GM12878 (cell line): ENCODE measurements at regions not wholly inside any gene's neighbourhood (a gene's known extent, or its start where the extent isn't known, plus 50 kb on each side); places are given as distances from the start of the nearest gene placed in this dataset.

Experiments
- ATAC-seq: fragments of 200-7000 bp; cut with Tn5 transposase; 3 replicates; pipeline ENCODE4 v1.9.1; 2020; ENCODE audit warnings: mild to moderate bottlenecking, moderate library complexity
- BruUV-seq: library from RNA; stranded (reverse); fragments of 400-500 nt; replicated peaks from 2 replicates; lab custom pipeline; 2021; lab: Mats Ljungman, UMichigan
- CTCF ChIA-PET: fragments of 300-600 bp; sonication (Branson Sonifier 250); formaldehyde crosslinking; extraction: SDS; loops from one replicate; lab custom pipeline; 2021; ENCODE audit warnings: inconsistent platforms; lab: Yijun Ruan, JAX
- POLR2A ChIA-PET: fragments of 350-600 bp; formaldehyde crosslinking; extraction: SDS; loops from one replicate; lab custom pipeline; 2021; ENCODE audit warnings: inconsistent platforms; lab: Charles Lee
- RAD21 ChIA-PET: fragments of 300-600 bp; sonication (Branson Sonifier 250); formaldehyde crosslinking; loops from one replicate; lab custom pipeline; 2023; ENCODE audit warnings: antibody characterized with exemption; ENCODE audit not compliant: unreplicated experiment; lab: Charles Lee
- SMC1A ChIA-PET: fragments of 300-600 bp; sonication (Branson Sonifier 250); formaldehyde crosslinking; loops from one replicate; lab custom pipeline; 2023; ENCODE audit not compliant: unreplicated experiment, uncharacterized antibody; lab: Charles Lee
- DNase-seq: peaks from one replicate; pipeline ENCODE4 v3.0.0-alpha.2; 2011; ENCODE audit warnings: low read depth, low spot score
- FAIRE-seq: peaks from 3 replicates; lab custom pipeline; 2011; peaks lifted over from hg19 to GRCh38; lab: Jason Lieb, UNC
- H2AFZ ChIP-seq: 2 replicates; pipeline ENCODE4 v1.6.0; 2011; ENCODE audit warnings: low read depth, low read length, control low read depth; ENCODE audit not compliant: control insufficient read depth
- H3K27ac ChIP-seq: 2 replicates; pipeline ENCODE4 v1.5.1; 2011; ENCODE audit warnings: control low read depth; ENCODE audit not compliant: control insufficient read depth, insufficient read depth
- H3K27me3 ChIP-seq, 2 experiments: replicated peaks in 1 of 2; 2 replicates each; pipeline versions ENCODE4 v1.6.0 to v1.6.1; 2011; ENCODE audit warnings: low read length in 1 of 2; ENCODE audit not compliant: control insufficient read depth in 2 of 2, insufficient read depth in 2 of 2
- H3K36me3 ChIP-seq, 2 experiments: 2 replicates each; pipeline ENCODE4 v1.5.1; 2011; ENCODE audit warnings: low read length in 1 of 2; ENCODE audit not compliant: control insufficient read depth in 2 of 2, insufficient read depth in 2 of 2
- H3K4me1 ChIP-seq: 2 replicates; pipeline ENCODE4 v1.6.1; 2011; ENCODE audit warnings: mild to moderate bottlenecking, low read length, moderate library complexity, mixed read lengths; ENCODE audit not compliant: control insufficient read depth, insufficient read depth
- H3K4me2 ChIP-seq: 2 replicates; pipeline ENCODE4 v1.6.0; 2011; ENCODE audit warnings: control low read depth; ENCODE audit not compliant: control insufficient read depth, insufficient read depth
- H3K4me3 ChIP-seq: fragments of 200-600 bp; sonication (generic); 2 replicates; pipeline ENCODE4 v1.5.1; 2016
- H3K79me2 ChIP-seq: 2 replicates; pipeline ENCODE4 v1.6.0; 2011; ENCODE audit warnings: low read length; ENCODE audit not compliant: control insufficient read depth, insufficient read depth
- H3K9ac ChIP-seq: 2 replicates; pipeline ENCODE4 v1.8.0; 2011; ENCODE audit warnings: low read length, control low read depth, mixed read lengths; ENCODE audit not compliant: control insufficient read depth, insufficient read depth
- H3K9me3 ChIP-seq: replicated peaks from 3 replicates; pipeline ENCODE4 v1.5.1; 2011; ENCODE audit warnings: mild to moderate bottlenecking, low read length; ENCODE audit not compliant: control insufficient read depth, insufficient read depth
- H4K20me1 ChIP-seq: 2 replicates; pipeline ENCODE4 v1.6.0; 2011; ENCODE audit not compliant: control insufficient read depth, insufficient read depth
- BACH1 ChIP-seq: fragments of 450-650 bp; IDR thresholded peaks from 2 replicates; pipeline ENCODE4 v1.6.1; 2017; ENCODE audit warnings: mild to moderate bottlenecking, borderline replicate concordance
- CBX3 ChIP-seq: fragments of 200-600 bp; sonication (generic); IDR thresholded peaks from 2 replicates; pipeline ENCODE4 v1.6.1; 2016; ENCODE audit warnings: low read depth, borderline replicate concordance
- JUNB ChIP-seq: IDR thresholded peaks from 2 replicates; pipeline ENCODE4 v1.6.1; 2016; ENCODE audit warnings: antibody characterized with exemption, mild to moderate bottlenecking
- KAT2A ChIP-seq: conservative IDR thresholded peaks from 2 replicates; pipeline ENCODE4 v1.6.1; 2011; ENCODE audit warnings: low read depth, low read length; ENCODE audit not compliant: control insufficient read depth
- KLF5 ChIP-seq: fragments of 450-650 bp; IDR thresholded peaks from 2 replicates; pipeline ENCODE4 v1.6.1; 2014; ENCODE audit warnings: mild to moderate bottlenecking; ENCODE audit not compliant: partially characterized antibody
- LARP7 ChIP-seq: fragments of 450-650 bp; IDR thresholded peaks from 2 replicates; pipeline ENCODE4 v1.6.1; 2017; ENCODE audit warnings: mild to moderate bottlenecking
- MEF2B ChIP-seq: fragments of 450-650 bp; IDR thresholded peaks from 2 replicates; pipeline ENCODE4 v1.6.1; 2018; ENCODE audit warnings: mild to moderate bottlenecking, moderate library complexity; ENCODE audit not compliant: partially characterized antibody, poor library complexity, severe bottlenecking
- MTA3 ChIP-seq: IDR thresholded peaks from 2 replicates; pipeline ENCODE4 v1.6.1; 2012; ENCODE audit warnings: low read length, inconsistent platforms, borderline replicate concordance
- NFIC ChIP-seq: IDR thresholded peaks from 2 replicates; pipeline ENCODE4 v1.6.1; 2012; ENCODE audit warnings: low read depth, mild to moderate bottlenecking, inconsistent platforms, low read length, moderate library complexity
- PAX8 ChIP-seq: fragments of 450-650 bp; IDR thresholded peaks from 2 replicates; pipeline ENCODE4 v1.6.1; 2017; ENCODE audit warnings: mild to moderate bottlenecking, moderate library complexity
- RBBP5 ChIP-seq: fragments of 200-600 bp; sonication (generic); conservative IDR thresholded peaks from 2 replicates; pipeline ENCODE4 v1.6.1; 2016
- RCOR1 ChIP-seq: conservative IDR thresholded peaks from 2 replicates; pipeline ENCODE4 v1.6.1; 2012; ENCODE audit warnings: low read depth, low read length, improper control_type of control experiment
- RFX5 ChIP-seq: IDR thresholded peaks from 2 replicates; pipeline ENCODE4 v1.6.1; 2011; ENCODE audit warnings: low read depth, low read length, improper control_type of control experiment
- SMC3 ChIP-seq: IDR thresholded peaks from 2 replicates; pipeline ENCODE4 v1.6.1; 2011; ENCODE audit warnings: low read length, improper control_type of control experiment, borderline replicate concordance
- TCF3 ChIP-seq: IDR thresholded peaks from 2 replicates; pipeline ENCODE4 v1.6.1; 2012; ENCODE audit warnings: low read depth, mild to moderate bottlenecking, low read length, borderline replicate concordance; ENCODE audit not compliant: insufficient read depth
- WRNIP1 ChIP-seq: IDR thresholded peaks from 2 replicates; pipeline ENCODE4 v1.6.1; 2011; ENCODE audit warnings: low read depth, low read length, improper control_type of control experiment, borderline replicate concordance
- ZSCAN29 ChIP-seq: fragments of 450-650 bp; IDR thresholded peaks from 2 replicates; pipeline ENCODE4 v1.6.1; 2017; ENCODE audit warnings: mild to moderate bottlenecking, moderate library complexity
- WGBS: methylation state at CpG from one replicate; pipeline ENCODE4 v1.1.6; 2016; ENCODE audit warnings: low lambda C conversion rate; ENCODE audit not compliant: insufficient replicate concordance, insufficient coverage; ENCODE audit errors: missing lambda C conversion rate; 5-methylcytosine and 5-hydroxymethylcytosine counted together
- in situ Hi-C: fragments of 300-500 bp; cut with MboI; formaldehyde crosslinking; loops from 9 replicates; pipeline ENCODE4 v1.14.3; 2018; ENCODE audit warnings: mixed read lengths
- intact Hi-C: fragments of 100-400 bp; cut with micrococcal nuclease; formaldehyde crosslinking; loops from one replicate; pipeline ENCODE4 v1.14.2; 2022; ENCODE audit not compliant: unreplicated experiment
- TF ChIP-seq, protein P1 (sequence below): IDR thresholded peaks from 2 replicates; pipeline ENCODE4 v1.6.1; 2012; ENCODE audit warnings: low read length, inconsistent platforms
- TF ChIP-seq, protein P2 (sequence below): IDR thresholded peaks from 2 replicates; pipeline ENCODE4 v1.6.1; 2011; ENCODE audit warnings: low read depth, mild to moderate bottlenecking, low read length, moderate library complexity, borderline replicate concordance; ENCODE audit errors: extremely low read depth
- TF ChIP-seq, protein P3 (sequence below): fragments of 450-650 bp; conservative IDR thresholded peaks from 2 replicates; pipeline ENCODE4 v1.6.1; 2017; ENCODE audit warnings: mild to moderate bottlenecking, moderate library complexity

DNA sequence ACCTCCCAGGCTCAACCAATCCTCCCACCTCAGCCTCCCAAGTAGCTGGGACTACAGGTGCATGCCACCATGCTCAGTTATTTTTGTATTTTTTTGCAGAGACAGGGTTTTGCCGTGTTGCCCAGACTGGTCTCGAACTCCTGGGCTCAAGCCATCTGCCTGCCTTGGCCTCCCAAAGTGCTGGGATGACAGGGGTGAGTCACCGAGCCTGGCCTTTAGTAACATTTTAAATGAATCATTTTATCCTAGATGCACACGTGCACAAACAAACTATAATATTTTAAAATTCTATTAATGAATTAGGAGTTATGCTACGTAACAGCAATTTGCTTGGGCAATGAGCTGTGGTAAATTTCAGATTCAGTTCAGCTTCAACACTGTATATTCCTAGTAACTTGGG lies 862.5 kb upstream of the ID2 start:
- FAIRE-seq (no peak), ATAC-seq (no peak), DNase-seq (no peak)
- Histone ChIP-seq H3K4me1 (no peaks in the 10 kb centered on the region), H4K20me1 (no peaks in the 10 kb centered on the region), H2AFZ (no peak overlapping the region), H3K4me3 (no peak overlapping the region), H3K79me2 (no peaks in the 10 kb centered on the region), H3K9me3 (no peaks in the 10 kb centered on the region; the same call in 2 of the 3 replicates), H3K27ac (no peak overlapping the region), H3K9ac (no peak overlapping the region), H3K4me2 (no peak overlapping the region), H3K27me3 (no peaks in the 10 kb centered on the region), H3K36me3 (no peaks in the 10 kb centered on the region)
- BruUV-seq = no TSS peak
- no peak for TF ChIP-seq BACH1
- no peak for TF ChIP-seq KLF5
- TF ChIP-seq PAX8 = no peak
- TF ChIP-seq, protein P1, sequence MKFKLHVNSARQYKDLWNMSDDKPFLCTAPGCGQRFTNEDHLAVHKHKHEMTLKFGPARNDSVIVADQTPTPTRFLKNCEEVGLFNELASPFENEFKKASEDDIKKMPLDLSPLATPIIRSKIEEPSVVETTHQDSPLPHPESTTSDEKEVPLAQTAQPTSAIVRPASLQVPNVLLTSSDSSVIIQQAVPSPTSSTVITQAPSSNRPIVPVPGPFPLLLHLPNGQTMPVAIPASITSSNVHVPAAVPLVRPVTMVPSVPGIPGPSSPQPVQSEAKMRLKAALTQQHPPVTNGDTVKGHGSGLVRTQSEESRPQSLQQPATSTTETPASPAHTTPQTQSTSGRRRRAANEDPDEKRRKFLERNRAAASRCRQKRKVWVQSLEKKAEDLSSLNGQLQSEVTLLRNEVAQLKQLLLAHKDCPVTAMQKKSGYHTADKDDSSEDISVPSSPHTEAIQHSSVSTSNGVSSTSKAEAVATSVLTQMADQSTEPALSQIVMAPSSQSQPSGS = no peak
- TF ChIP-seq MTA3 = no peak
- no peak for TF ChIP-seq WRNIP1
- TF ChIP-seq SMC3 = no peak
- TF ChIP-seq, protein P2, sequence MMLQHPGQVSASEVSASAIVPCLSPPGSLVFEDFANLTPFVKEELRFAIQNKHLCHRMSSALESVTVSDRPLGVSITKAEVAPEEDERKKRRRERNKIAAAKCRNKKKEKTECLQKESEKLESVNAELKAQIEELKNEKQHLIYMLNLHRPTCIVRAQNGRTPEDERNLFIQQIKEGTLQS = no peak
- no peak for TF ChIP-seq RBBP5
- TF ChIP-seq ZSCAN29 = no peak
- no peak for TF ChIP-seq CBX3
- TF ChIP-seq RCOR1 = no peak
- TF ChIP-seq TCF3 = no peak
- TF ChIP-seq NFIC = no peak
- TF ChIP-seq JUNB = no peak
- no peak for TF ChIP-seq LARP7
- TF ChIP-seq KAT2A = no peak
- TF ChIP-seq, protein P3, sequence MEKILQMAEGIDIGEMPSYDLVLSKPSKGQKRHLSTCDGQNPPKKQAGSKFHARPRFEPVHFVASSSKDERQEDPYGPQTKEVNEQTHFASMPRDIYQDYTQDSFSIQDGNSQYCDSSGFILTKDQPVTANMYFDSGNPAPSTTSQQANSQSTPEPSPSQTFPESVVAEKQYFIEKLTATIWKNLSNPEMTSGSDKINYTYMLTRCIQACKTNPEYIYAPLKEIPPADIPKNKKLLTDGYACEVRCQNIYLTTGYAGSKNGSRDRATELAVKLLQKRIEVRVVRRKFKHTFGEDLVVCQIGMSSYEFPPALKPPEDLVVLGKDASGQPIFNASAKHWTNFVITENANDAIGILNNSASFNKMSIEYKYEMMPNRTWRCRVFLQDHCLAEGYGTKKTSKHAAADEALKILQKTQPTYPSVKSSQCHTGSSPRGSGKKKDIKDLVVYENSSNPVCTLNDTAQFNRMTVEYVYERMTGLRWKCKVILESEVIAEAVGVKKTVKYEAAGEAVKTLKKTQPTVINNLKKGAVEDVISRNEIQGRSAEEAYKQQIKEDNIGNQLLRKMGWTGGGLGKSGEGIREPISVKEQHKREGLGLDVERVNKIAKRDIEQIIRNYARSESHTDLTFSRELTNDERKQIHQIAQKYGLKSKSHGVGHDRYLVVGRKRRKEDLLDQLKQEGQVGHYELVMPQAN = no peak
- TF ChIP-seq MEF2B = no peak
- no peak for TF ChIP-seq RFX5
- POLR2A ChIA-PET = no interaction called here
- SMC1A ChIA-PET = interaction anchor here (0.8 to 2.4 kb wide), 7 partner anchors 11 to 390 kb away, joined by 3 to 8 read pairs (median 4); no protein-coding TSS in a partner anchor
- 19% methylated on average over 5 of the region's 5 CpGs for WGBS
- intact Hi-C loops = no loop called here
- CTCF ChIA-PET = interaction anchor here (0.5 to 1.3 kb wide), 2 partner anchors 27 to 165 kb away, joined by 3 read pairs; no protein-coding TSS in a partner anchor
- RAD21 ChIA-PET = interaction anchor here (0.6 kb wide), 1 partner anchor 52 kb away, joined by 3 read pairs; no protein-coding TSS in a partner anchor
- in situ Hi-C loops = no loop called here
